SU-DHL-6 (cell line): ENCODE measurements at regions not wholly inside any gene's neighbourhood (a gene's known extent, or its start where the extent isn't known, plus 50 kb on each side); places are given as distances from the start of the nearest gene placed in this dataset.

Source experiments
- CTCF ChIP-seq: fragments of 200-600 bp; sonication (generic); IDR thresholded peaks from one replicate; pipeline ENCODE4 v1.5.1; 2017; ENCODE audit warnings: antibody characterized with exemption, mild to moderate bottlenecking, low read length, moderate library complexity; ENCODE audit not compliant: insufficient read depth, poor library complexity, severe bottlenecking
- EZH2phosphoT487 ChIP-seq: fragments of 200-600 bp; sonication (generic), shearing (Covaris generic); conservative IDR thresholded peaks from 2 replicates; pipeline ENCODE4 v1.6.1; 2018; ENCODE audit warnings: mild to moderate bottlenecking, antibody characterized with exemption, low read length, moderate library complexity, mixed read lengths

GRCh38 chr18:71403501-71403900, 1114.7 kb downstream of the SOCS6 start:
- TF ChIP-seq CTCF: no peak
- TF ChIP-seq EZH2phosphoT487: no peak
